ENCODE measurements at regions not wholly inside any gene's neighbourhood (a gene's known extent, or its start where the extent isn't known, plus 50 kb on each side); places are given as distances from the start of the nearest gene placed in this dataset.

DNA sequence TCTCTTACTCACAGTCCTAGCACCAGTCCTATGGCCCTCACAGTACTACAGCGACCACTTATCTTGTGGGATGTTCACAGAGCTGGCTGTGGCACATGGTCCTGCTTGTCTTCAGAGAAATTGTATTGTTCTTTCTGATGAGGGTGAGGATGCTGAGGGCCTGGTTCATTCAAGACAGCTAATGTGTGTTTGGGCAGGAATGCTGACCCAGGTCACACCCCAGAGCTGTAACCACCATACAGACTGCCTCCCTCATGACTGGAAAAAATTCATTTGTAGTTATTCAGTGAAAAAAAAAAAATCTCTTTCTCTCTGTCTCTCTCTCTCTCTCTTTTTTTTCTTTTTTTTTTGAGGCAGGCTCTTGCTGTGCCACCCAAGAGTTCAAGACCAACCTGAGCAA is 83.5 kb downstream of the KLF6 start:
- ChIA-PET CTCF (no interaction called here), POLR2A (interaction anchor here (0.7 kb wide), 1 partner anchor 362 kb away, joined by 14 read pairs; no protein-coding TSS in a partner anchor)
- DNase-seq, result no peak
- no peak for ATAC-seq (ENCODE audit: low read depth)
- TF ChIP-seq, protein P1, sequence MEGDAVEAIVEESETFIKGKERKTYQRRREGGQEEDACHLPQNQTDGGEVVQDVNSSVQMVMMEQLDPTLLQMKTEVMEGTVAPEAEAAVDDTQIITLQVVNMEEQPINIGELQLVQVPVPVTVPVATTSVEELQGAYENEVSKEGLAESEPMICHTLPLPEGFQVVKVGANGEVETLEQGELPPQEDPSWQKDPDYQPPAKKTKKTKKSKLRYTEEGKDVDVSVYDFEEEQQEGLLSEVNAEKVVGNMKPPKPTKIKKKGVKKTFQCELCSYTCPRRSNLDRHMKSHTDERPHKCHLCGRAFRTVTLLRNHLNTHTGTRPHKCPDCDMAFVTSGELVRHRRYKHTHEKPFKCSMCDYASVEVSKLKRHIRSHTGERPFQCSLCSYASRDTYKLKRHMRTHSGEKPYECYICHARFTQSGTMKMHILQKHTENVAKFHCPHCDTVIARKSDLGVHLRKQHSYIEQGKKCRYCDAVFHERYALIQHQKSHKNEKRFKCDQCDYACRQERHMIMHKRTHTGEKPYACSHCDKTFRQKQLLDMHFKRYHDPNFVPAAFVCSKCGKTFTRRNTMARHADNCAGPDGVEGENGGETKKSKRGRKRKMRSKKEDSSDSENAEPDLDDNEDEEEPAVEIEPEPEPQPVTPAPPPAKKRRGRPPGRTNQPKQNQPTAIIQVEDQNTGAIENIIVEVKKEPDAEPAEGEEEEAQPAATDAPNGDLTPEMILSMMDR (IDR thresholded peaks at IDR 0.05), result no peak
- TF ChIP-seq EZH2 (IDR thresholded peaks at IDR 0.05; ENCODE audit: borderline replicate concordance, insufficient read depth, low read depth, low read length, poor library complexity, severe bottlenecking), result no peak
- Histone ChIP-seq H3K27me3 (replicated peaks in 1 of 4; ENCODE audit: control extremely low read depth in 1 of 4, control insufficient read depth in 3 of 4, insufficient read depth in 4 of 4, low read length in 3 of 4) (no peaks in the 10 kb centered on the region), H2AFZ (ENCODE audit: insufficient read depth, low read depth, low read length, poor library complexity, severe bottlenecking) (no peak overlapping the region), H3K79me2 (ENCODE audit: control insufficient read depth, insufficient read depth, low read length) (no peaks in the 10 kb centered on the region), H3K27ac (ENCODE audit: low read length in 2 of 2) (no peak overlapping the region), H3K4me3 (ENCODE audit: control extremely low read depth in 1 of 5, extremely low read depth in 1 of 5, insufficient read depth in 1 of 5, low read depth in 2 of 5, low read length in 4 of 5) (no peak overlapping the region), H3K4me1 (ENCODE audit: control insufficient read depth in 2 of 2, insufficient read depth in 2 of 2, low read length in 2 of 2) (peaks cover 0 to 5% of the 10 kb centered on the region in 2 donors), H3K4me2 (replicated peaks; ENCODE audit: low read depth, low read length, poor library complexity, severe bottlenecking) (no peak overlapping the region), H3K9me3 (ENCODE audit: control extremely low read depth in 1 of 3, control insufficient read depth in 2 of 3, insufficient read depth in 1 of 3, low read length in 2 of 3) (no peaks in the 10 kb centered on the region), H4K20me1 (ENCODE audit: control insufficient read depth, insufficient read depth, low read length, poor library complexity, severe bottlenecking) (no peaks in the 10 kb centered on the region), H3K9ac (ENCODE audit: low read length) (no peak overlapping the region), H3K36me3 (replicated peaks in 1 of 2; ENCODE audit: control extremely low read depth in 1 of 2, control insufficient read depth in 1 of 2, extremely low read depth in 1 of 2, insufficient read depth in 2 of 2, low read length in 1 of 2) (no peaks in the 10 kb centered on the region)
- H3K9me3 Mint-ChIP-seq (ENCODE audit: insufficient read depth), result no peaks in the 10 kb centered on the region
- H3K27me3 Mint-ChIP-seq, result no peaks in the 10 kb centered on the region
- intact Hi-C loops (cut with micrococcal nuclease), result no loop called here
- WGBS (ENCODE audit: insufficient coverage), result no CpG with 5 or more reads among the region's 1 CpG
- no peak overlapping the region for H3K27ac Mint-ChIP-seq
- peaks cover 8% of the 10 kb centered on the region for H3K4me1 Mint-ChIP-seq
- no peak overlapping the region for H3K4me3 Mint-ChIP-seq

- H3K4me1 Mint-ChIP-seq, result peaks cover 8% of the 10 kb centered on the region
- POLR2A ChIA-PET, result interaction anchor here (0.7 kb wide), 1 partner anchor 361 kb away, joined by 14 read pairs; no protein-coding TSS in a partner anchor
Measured at GRCh38 chr10:3700531-3701076, 84.4 kb downstream of the KLF6 start.

More at GRCh38 chr10:3700531-3701076, 84.4 kb downstream of the KLF6 start:
- H3K79me2 ChIP-seq (ENCODE audit: control insufficient read depth, insufficient read depth, low read length), result no peaks in the 10 kb centered on the region
- Mint-ChIP-seq H3K4me3 (no peak overlapping the region), H3K27ac (no peak overlapping the region), H3K9me3 (ENCODE audit: insufficient read depth) (no peaks in the 10 kb centered on the region), H3K27me3 (no peaks in the 10 kb centered on the region)
- no peaks in the 10 kb centered on the region for H3K9me3 ChIP-seq (ENCODE audit: control extremely low read depth in 1 of 3, control insufficient read depth in 2 of 3, insufficient read depth in 1 of 3, low read length in 2 of 3)
- DNase-seq (no peak), ATAC-seq (ENCODE audit: low read depth) (no peak)
- peaks cover 0 to 5% of the 10 kb centered on the region in 2 donors for H3K4me1 ChIP-seq (ENCODE audit: control insufficient read depth in 2 of 2, insufficient read depth in 2 of 2, low read length in 2 of 2)
- no peak overlapping the region for H3K4me3 ChIP-seq (ENCODE audit: control extremely low read depth in 1 of 5, extremely low read depth in 1 of 5, insufficient read depth in 1 of 5, low read depth in 2 of 5, low read length in 4 of 5)
- H3K4me2 ChIP-seq (replicated peaks; ENCODE audit: low read depth, low read length, poor library complexity, severe bottlenecking), result no peak overlapping the region
- H3K27ac ChIP-seq (ENCODE audit: low read length in 2 of 2), result no peak overlapping the region
- intact Hi-C loops (cut with micrococcal nuclease), result no loop called here
- WGBS (ENCODE audit: insufficient coverage), result 100% methylated on average over 1 of the region's 3 CpGs
- H3K27me3 ChIP-seq (replicated peaks in 1 of 4; ENCODE audit: control extremely low read depth in 1 of 4, control insufficient read depth in 3 of 4, insufficient read depth in 4 of 4, low read length in 3 of 4), result no peaks in the 10 kb centered on the region
- no peaks in the 10 kb centered on the region for H3K36me3 ChIP-seq (replicated peaks in 1 of 2; ENCODE audit: control extremely low read depth in 1 of 2, control insufficient read depth in 1 of 2, extremely low read depth in 1 of 2, insufficient read depth in 2 of 2, low read length in 1 of 2)
- CTCF ChIA-PET, result no interaction called here
- no peak overlapping the region for H3K9ac ChIP-seq (ENCODE audit: low read length)
- TF ChIP-seq EZH2 (IDR thresholded peaks at IDR 0.05; ENCODE audit: borderline replicate concordance, insufficient read depth, low read depth, low read length, poor library complexity, severe bottlenecking), result no peak
- TF ChIP-seq, protein P1 (IDR thresholded peaks at IDR 0.05), result no peak
- no peak overlapping the region for H2AFZ ChIP-seq (ENCODE audit: insufficient read depth, low read depth, low read length, poor library complexity, severe bottlenecking)
- H4K20me1 ChIP-seq (ENCODE audit: control insufficient read depth, insufficient read depth, low read length, poor library complexity, severe bottlenecking), result no peaks in the 10 kb centered on the region

Data from B cell (primary cell).